Mesodermal cell (in vitro differentiated cells): ENCODE measurements at regions not wholly inside any gene's neighbourhood (a gene's known extent, or its start where the extent isn't known, plus 50 kb on each side); places are given as distances from the start of the nearest gene placed in this dataset.
"Not testable (repeated sequence)": the region's sequence is repeated elsewhere in the genome, so short reads cannot be mapped to it uniquely, and the experiment has no call there.

ENCODE experiments used
- H3K27ac ChIP-seq: 2 replicates; pipeline ENCODE4 v1.7.0; 2013; ENCODE audit warnings: mild to moderate bottlenecking, low read depth, low read length, moderate library complexity; ENCODE audit not compliant: severe bottlenecking
- H3K36me3 ChIP-seq: 2 replicates; pipeline ENCODE4 v1.7.1; 2013; ENCODE audit warnings: mild to moderate bottlenecking, low read length, moderate library complexity; ENCODE audit not compliant: control insufficient read depth, insufficient read depth
- H3K4me1 ChIP-seq: one replicate; pipeline ENCODE4 v1.7.1; 2013; ENCODE audit warnings: mild to moderate bottlenecking, low read length; ENCODE audit not compliant: insufficient read depth, control insufficient read depth, poor library complexity, severe bottlenecking
- H3K4me3 ChIP-seq: 2 replicates; pipeline ENCODE4 v1.7.0; 2013; ENCODE audit warnings: low read length, control low read depth, mild to moderate bottlenecking; ENCODE audit not compliant: insufficient read depth, poor library complexity, severe bottlenecking; ENCODE audit errors: extremely low read depth
- H3K9me3 ChIP-seq: 2 replicates; pipeline ENCODE4 v1.7.1; 2013; ENCODE audit warnings: mild to moderate bottlenecking, low read length, moderate library complexity; ENCODE audit not compliant: control insufficient read depth
- WGBS, 2 experiments: methylation state at CpG; one replicate each; pipeline ENCODE4 v1.1.5; 2013; ENCODE audit warnings: missing lambda C conversion rate in 2 of 2; ENCODE audit not compliant: insufficient coverage in 2 of 2; 5-methylcytosine and 5-hydroxymethylcytosine counted together

DNA sequence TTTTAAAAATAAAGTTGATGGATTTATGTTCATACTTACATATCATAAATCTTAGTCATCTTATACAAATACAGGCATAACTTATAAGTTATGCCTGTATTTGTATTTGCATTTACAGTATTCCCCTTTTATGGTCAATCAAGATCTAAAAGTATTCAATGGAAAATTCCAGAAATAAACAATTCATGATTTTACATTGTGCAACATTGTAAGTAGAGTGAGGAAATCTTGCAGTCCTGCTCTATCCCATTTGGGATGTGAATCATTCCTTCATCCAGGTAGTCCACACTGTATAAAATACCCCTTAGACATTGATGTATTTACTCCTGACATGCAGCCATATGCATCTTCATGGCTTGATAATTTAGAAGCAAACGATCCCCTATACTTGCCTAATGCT lies 795.3 kb downstream of the SLITRK1 start:
- no peaks in the 10 kb centered on the region for H3K4me1 ChIP-seq
- 100% methylated on average over 1 of the region's 1 CpG; no CpG with 5 or more reads in 1 of the 2 experiments for WGBS, 2 experiments
- no peak overlapping the region for H3K27ac ChIP-seq
- peaks cover 6% of the 10 kb centered on the region for H3K9me3 ChIP-seq
- no peak overlapping the region for H3K4me3 ChIP-seq
- no peaks in the 10 kb centered on the region for H3K36me3 ChIP-seq

DNA sequence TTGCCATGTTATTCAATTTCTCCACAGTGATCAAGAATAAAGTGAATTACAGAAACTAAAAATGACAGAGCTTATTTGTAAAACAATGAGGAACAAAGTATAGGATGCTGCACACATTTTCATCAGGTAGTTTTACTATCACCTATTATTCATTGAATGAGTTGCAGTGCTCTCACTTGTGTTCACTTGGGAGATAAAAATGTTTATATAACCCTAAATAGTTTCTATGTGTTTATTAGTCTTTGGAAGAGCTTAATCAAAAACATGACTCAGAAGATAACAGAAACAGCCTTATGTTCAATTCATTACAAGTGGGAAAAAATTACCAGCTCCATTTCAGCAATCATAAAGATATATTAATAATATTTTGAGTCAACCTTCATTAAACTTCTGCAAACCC lies 796.2 kb downstream of the SLITRK1 start:
- no peak overlapping the region for H3K4me3 ChIP-seq
- H3K27ac ChIP-seq, result no peak overlapping the region
- no peaks in the 10 kb centered on the region for H3K36me3 ChIP-seq
- H3K9me3 ChIP-seq, result peaks cover 6% of the 10 kb centered on the region
- no peaks in the 10 kb centered on the region for H3K4me1 ChIP-seq

DNA sequence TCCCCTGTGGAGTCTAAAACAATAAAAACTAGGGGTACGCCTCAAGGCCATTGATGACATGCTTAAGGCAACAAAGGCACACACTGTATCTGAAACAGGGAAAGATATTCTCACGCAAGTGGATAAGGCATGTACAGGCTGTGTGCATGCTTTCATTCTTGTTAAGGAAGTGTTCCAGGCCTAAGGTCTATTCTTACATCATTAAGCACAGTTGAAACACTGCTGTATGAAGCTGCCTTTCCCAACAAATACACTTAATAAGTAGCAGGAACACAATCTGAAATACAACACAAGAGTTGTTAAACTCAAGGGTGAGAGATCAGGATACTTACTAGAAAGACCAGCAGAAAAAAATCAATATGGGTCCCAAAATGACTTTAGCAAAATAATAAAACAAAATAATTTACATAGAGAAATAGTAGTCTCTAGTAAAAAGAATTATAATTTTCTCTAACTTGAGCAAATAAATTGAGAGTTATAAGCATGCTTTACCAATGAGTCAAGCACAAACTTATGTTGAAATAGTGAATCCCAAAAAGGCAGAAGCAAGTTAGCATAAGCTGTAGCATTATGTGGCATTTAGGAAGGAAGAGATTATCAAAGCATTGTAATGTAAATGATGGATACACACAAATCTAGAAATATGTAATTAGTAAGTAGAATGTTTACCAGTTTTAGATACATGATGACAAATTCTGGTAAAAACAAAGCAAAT lies 796.9 kb downstream of the SLITRK1 start:
- 80 to 100% methylated on average over 1 to 2 of the region's 2 CpGs for WGBS, 2 experiments

DNA sequence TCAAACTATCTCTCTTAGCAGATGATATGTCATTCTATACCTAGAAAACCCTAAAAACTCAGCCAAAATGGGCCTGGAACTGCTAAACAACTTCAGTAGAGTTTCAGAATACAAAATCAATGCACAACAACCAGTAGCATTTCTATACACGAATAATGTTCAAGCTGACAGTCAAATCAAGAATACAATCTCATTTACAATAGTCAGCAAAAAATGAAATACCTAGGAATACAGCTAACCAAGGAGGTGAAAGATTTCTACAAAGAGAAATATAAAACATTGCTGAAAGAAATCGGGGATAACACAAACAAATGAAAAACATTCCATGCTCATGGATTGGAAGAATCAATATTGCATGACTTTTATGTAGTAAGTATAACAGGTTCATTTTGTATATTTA lies 804.8 kb downstream of the SLITRK1 start:
- no peaks in the 10 kb centered on the region for H3K36me3 ChIP-seq
- WGBS, 2 experiments, result no CpG with 5 or more reads among the region's 2 CpGs
- no peak overlapping the region for H3K4me3 ChIP-seq

More for the DNA sequence above, 796.9 kb downstream of the SLITRK1 start:
- Histone ChIP-seq H3K36me3 (no peaks in the 10 kb centered on the region), H3K9me3 (peaks cover 6% of the 10 kb centered on the region), H3K4me1 (no peaks in the 10 kb centered on the region), H3K27ac (no peak overlapping the region), H3K4me3 (no peak overlapping the region)

DNA sequence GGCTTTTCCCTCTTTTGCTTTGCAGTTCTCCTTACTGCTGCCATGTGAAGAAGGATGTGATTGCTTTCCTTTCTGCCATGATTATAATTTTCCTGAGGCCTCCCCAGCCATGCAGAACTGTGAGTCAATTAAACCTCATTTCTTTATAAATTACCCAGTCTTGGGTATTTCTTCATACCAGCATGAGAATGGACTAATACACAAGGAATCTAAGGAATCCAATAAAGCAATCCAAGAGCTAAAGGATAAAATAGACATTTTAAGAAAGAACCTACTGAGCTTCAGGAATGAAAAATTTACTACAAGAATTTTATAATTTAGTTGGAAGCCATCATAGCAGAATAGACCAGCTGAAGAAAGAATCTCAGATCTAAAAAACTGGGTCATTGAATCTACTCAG lies 808.3 kb downstream of the SLITRK1 start:
- not testable (repeated sequence) for H3K4me1 ChIP-seq, H3K36me3 ChIP-seq, H3K4me3 ChIP-seq

More for the DNA sequence above, 804.8 kb downstream of the SLITRK1 start:
- H3K4me1 ChIP-seq, result no peaks in the 10 kb centered on the region
- H3K27ac ChIP-seq, result no peak overlapping the region
- H3K9me3 ChIP-seq, result no peaks in the 10 kb centered on the region

DNA sequence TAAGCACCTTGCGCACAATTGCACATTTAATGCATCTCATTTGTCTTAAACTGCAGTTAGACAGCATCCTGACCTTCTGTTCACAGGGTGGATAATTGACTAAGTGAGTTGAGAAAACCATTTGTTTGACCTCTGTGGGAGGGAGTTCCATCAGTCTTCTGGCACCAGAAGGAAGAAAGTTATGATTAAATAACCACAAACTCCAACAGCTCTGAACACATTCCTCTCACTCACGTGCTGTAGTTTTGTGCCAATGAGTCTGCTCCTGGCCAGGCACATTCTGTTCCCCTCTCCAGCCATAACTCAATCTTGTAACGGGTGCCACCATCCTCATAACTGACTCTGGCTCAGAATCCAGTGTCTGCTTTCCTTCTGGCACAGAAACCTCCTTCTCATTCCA lies 817.2 kb downstream of the SLITRK1 start:
- 85 to 92% methylated on average over 2 of the region's 3 CpGs for WGBS, 2 experiments
- H3K27ac ChIP-seq, result no peak overlapping the region

More for the DNA sequence above, 808.3 kb downstream of the SLITRK1 start:
- not testable (repeated sequence) for H3K27ac ChIP-seq, H3K9me3 ChIP-seq

DNA sequence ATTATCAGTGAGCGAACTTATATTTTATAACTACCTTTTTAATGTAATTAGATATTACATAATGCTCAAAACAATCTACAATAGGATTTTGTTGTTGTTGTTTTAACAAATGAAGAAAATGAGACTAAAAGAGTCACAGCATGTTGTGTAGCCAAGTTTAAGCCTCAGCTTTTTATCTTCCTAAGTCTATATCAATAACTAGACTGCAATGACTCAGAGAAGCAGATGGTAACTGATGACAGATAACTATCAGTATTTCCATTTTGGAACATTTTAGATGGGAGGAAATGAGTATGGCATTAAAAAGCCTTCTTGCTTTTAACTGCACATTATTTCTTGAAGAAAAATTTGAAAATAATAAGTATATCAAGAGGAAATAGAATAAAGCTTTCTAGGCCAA lies 825.2 kb downstream of the SLITRK1 start:
- Histone ChIP-seq H3K4me1 (no peaks in the 10 kb centered on the region), H3K36me3 (no peaks in the 10 kb centered on the region), H3K4me3 (no peak overlapping the region), H3K27ac (no peak overlapping the region), H3K9me3 (no peaks in the 10 kb centered on the region)
- WGBS, 2 experiments, result no CpG with 5 or more reads among the region's 1 CpG

More for the DNA sequence above, 817.2 kb downstream of the SLITRK1 start:
- H3K36me3 ChIP-seq, result no peaks in the 10 kb centered on the region
- no peaks in the 10 kb centered on the region for H3K4me1 ChIP-seq
- no peak overlapping the region for H3K4me3 ChIP-seq
- H3K9me3 ChIP-seq, result no peaks in the 10 kb centered on the region

DNA sequence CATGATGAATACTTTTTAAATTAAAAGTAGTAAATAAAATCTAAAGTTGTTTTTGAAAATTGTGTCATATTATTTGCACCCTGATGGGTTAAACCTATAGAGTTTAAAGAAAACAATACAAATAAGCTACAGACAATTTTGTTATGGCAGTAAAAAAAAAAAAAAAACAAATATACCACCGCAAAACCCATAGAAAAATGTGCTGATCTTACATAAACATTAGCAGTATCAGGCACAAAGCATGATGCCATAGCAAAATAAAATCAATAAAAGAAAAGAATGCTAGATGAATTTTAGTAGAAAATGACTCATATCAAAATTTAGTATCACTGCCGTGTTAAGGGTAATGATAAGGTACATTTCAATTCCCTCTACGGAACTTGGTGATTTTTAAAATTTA lies 826.0 kb downstream of the SLITRK1 start:
- H3K4me3 ChIP-seq, result no peak overlapping the region
- no peaks in the 10 kb centered on the region for H3K9me3 ChIP-seq
- no CpG with 5 or more reads among the region's 3 CpGs for WGBS, 2 experiments
- H3K36me3 ChIP-seq, result no peaks in the 10 kb centered on the region
- no peaks in the 10 kb centered on the region for H3K4me1 ChIP-seq
- no peak overlapping the region for H3K27ac ChIP-seq

DNA sequence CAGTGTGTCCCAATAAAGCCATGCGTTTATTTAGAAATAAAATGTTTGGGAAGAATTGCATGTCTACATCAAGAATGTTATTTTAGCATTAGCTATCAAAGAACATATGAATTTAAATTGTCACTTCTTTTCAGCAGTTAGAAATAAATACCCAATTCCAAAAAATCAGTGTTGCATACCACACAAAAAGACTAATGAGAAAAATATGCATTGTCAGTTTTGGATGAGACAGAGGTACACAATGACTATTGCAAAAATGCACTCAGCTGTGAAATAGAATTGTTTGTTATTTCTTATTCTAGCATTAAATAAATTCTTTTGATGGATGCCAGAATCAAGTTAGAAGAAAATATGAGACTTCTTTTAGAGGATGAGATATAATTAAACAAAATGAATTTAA lies 833.9 kb downstream of the SLITRK1 start:
- no CpG with 5 or more reads among the region's 1 CpG for WGBS, 2 experiments
- Histone ChIP-seq H3K9me3 (no peaks in the 10 kb centered on the region), H3K4me3 (no peak overlapping the region), H3K27ac (no peak overlapping the region), H3K4me1 (no peaks in the 10 kb centered on the region), H3K36me3 (no peaks in the 10 kb centered on the region)

DNA sequence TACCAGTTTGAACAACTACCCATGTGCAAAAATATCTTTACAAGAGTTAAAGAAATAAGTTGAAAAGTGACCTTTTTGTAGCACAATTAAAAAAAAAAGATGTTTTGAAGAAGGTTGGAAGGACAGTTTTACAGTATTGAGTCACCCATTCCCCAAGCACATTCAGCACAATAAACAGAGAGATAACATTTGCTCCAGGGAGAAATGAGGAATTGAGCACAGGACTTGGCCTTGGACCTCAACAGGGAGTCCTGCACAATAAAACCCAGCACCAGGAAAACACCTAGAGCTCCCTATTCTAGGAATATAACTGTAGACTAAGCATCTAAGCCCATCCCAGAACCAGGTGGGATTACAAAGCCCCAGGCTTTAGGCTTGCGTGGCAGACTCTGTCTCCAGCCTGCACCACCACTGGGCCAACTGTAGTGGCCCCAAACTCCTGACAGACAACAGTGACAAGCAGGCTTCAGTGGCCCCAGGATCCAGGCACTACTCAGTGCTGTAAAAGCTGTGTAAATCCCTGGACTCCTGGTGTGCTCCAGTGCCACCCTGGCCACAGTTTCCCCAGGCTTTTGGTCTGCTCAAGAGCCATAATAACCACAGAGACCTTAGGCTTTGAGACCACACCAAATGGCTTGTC lies 857.2 kb downstream of the SLITRK1 start:
- 83 to 100% methylated on average over 1 of the region's 1 CpG for WGBS, 2 experiments
- Histone ChIP-seq H3K9me3 (no peaks in the 10 kb centered on the region), H3K36me3 (no peaks in the 10 kb centered on the region), H3K4me1 (no peaks in the 10 kb centered on the region), H3K4me3 (no peak overlapping the region), H3K27ac (no peak overlapping the region)

DNA sequence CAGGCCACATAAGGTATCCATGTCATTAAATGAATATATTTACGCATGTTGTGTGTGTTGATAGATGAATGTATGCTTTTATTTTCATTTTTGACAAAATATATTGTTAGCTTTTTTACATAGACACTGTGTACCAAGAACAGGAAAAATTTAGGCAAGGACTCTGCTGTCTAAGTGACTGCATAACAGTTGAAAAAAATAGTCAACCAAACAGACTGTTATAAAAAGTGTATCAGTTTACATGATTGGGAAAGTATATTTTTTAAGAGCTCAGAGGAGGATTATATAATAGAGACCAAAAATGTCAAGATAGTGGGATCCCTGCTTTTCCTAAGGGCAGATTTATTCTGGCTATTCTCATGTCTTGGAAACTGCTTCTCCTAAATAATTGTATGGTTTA lies 858.0 kb downstream of the SLITRK1 start:
- no CpG with 5 or more reads among the region's 1 CpG for WGBS, 2 experiments
- no peak overlapping the region for H3K4me3 ChIP-seq
- no peak overlapping the region for H3K27ac ChIP-seq
- H3K9me3 ChIP-seq, result no peaks in the 10 kb centered on the region
- H3K4me1 ChIP-seq, result no peaks in the 10 kb centered on the region
- H3K36me3 ChIP-seq, result no peaks in the 10 kb centered on the region
